GM21717 (cell line): ENCODE measurements at regions not wholly inside any gene's neighbourhood (a gene's known extent, or its start where the extent isn't known, plus 50 kb on each side); places are given as distances from the start of the nearest gene placed in this dataset.
"Not testable (repeated sequence)": the region's sequence is repeated elsewhere in the genome, so short reads cannot be mapped to it uniquely, and the experiment has no call there.

Experiments used
- ATAC-seq: cut with Tn5 transposase; IDR thresholded peaks from one replicate; pipeline ENCODE4 v1.9.1; 2021; ENCODE audit warnings: mild to moderate bottlenecking, moderate library complexity; ENCODE audit not compliant: unreplicated experiment

- ATAC-seq = no peak
Observed at GRCh38 chr1:221023482-221023881, 144.2 kb downstream of the HLX start.

GRCh38 chr1:221025501-221025900 lies 146.3 kb downstream of the HLX start:
- no peak for ATAC-seq

GRCh38 chr1:221025956-221026355 lies 146.7 kb downstream of the HLX start:
- no peak for ATAC-seq

- ATAC-seq = no peak
Observed at GRCh38 chr1:221029981-221030649, 150.9 kb downstream of the HLX start.

GRCh38 chr1:221030990-221031389 lies 151.7 kb downstream of the HLX start:
- no peak for ATAC-seq

GRCh38 chr1:221031458-221032203 lies 152.4 kb downstream of the HLX start:
- no peak for ATAC-seq

GRCh38 chr1:221032204-221032585 lies 153.0 kb downstream of the HLX start:
- ATAC-seq = no peak

GRCh38 chr1:221032637-221033280 lies 153.5 kb downstream of the HLX start:
- no peak for ATAC-seq

- no peak for ATAC-seq
Observed at GRCh38 chr1:221035662-221036153, 156.5 kb downstream of the HLX start.

GRCh38 chr1:221039616-221040015 lies 160.4 kb downstream of the HLX start:
- no peak for ATAC-seq

- ATAC-seq = no peak
Observed at GRCh38 chr1:221040101-221040500, 160.9 kb downstream of the HLX start.

- no peak for ATAC-seq
Observed at GRCh38 chr1:221040691-221041285, 161.5 kb downstream of the HLX start.

- ATAC-seq = no peak
Observed at GRCh38 chr1:221044538-221044937, 165.3 kb downstream of the HLX start.

GRCh38 chr1:221045151-221045550 lies 165.9 kb downstream of the HLX start:
- ATAC-seq = no peak

- ATAC-seq = peak; percentile 97
Observed at GRCh38 chr1:221045842-221046831, 166.9 kb downstream of the HLX start.

- ATAC-seq = not testable (repeated sequence)
Observed at GRCh38 chr1:221051391-221051790, 172.1 kb downstream of the HLX start.

- ATAC-seq = no peak
Observed at GRCh38 chr1:221053889-221054288, 174.6 kb downstream of the HLX start.

GRCh38 chr1:221059506-221059905 lies 180.3 kb downstream of the HLX start:
- ATAC-seq = no peak

- no peak for ATAC-seq
Observed at GRCh38 chr1:221063651-221064050, 184.4 kb downstream of the HLX start.

- ATAC-seq = no peak
Observed at GRCh38 chr1:221066351-221067001, 187.2 kb downstream of the HLX start.
